ENCODE measurements at regions not wholly inside any gene's neighbourhood (a gene's known extent, or its start where the extent isn't known, plus 50 kb on each side); places are given as distances from the start of the nearest gene placed in this dataset.
"Not testable (repeated sequence)": the region's sequence is repeated elsewhere in the genome, so short reads cannot be mapped to it uniquely, and the experiment has no call there.

- no peak for DNase-seq (ENCODE audit: low spot score)
These were observed 138.0 kb upstream of the DNAH14 start for GRCh38 chr1:224791362-224791941.

GRCh38 chr1:224795591-224795990 lies 133.9 kb upstream of the DNAH14 start:
- DNase-seq (ENCODE audit: low spot score) = no peak

GRCh38 chr1:224799083-224799482 lies 130.4 kb upstream of the DNAH14 start:
- no peak for DNase-seq (ENCODE audit: low spot score)

GRCh38 chr1:224800486-224801119 lies 128.9 kb upstream of the DNAH14 start:
- no peak for DNase-seq (ENCODE audit: low spot score)

- DNase-seq (ENCODE audit: low spot score) = no peak
These were observed 127.5 kb upstream of the DNAH14 start for GRCh38 chr1:224801844-224802490.

GRCh38 chr1:224802617-224803016 lies 126.9 kb upstream of the DNAH14 start:
- no peak for DNase-seq (ENCODE audit: low spot score)

GRCh38 chr1:224804220-224804619 lies 125.3 kb upstream of the DNAH14 start:
- DNase-seq (ENCODE audit: low spot score) = no peak

GRCh38 chr1:224805889-224806288 lies 123.6 kb upstream of the DNAH14 start:
- no peak for DNase-seq (ENCODE audit: low spot score)

- DNase-seq (ENCODE audit: low spot score) = no peak
These were observed 120.3 kb upstream of the DNAH14 start for GRCh38 chr1:224809137-224809536.

GRCh38 chr1:224809613-224810012 lies 119.9 kb upstream of the DNAH14 start:
- DNase-seq (ENCODE audit: low spot score) = no peak

GRCh38 chr1:224811564-224811963 lies 117.9 kb upstream of the DNAH14 start:
- no peak for DNase-seq (ENCODE audit: low spot score)

GRCh38 chr1:224815647-224816046 lies 113.8 kb upstream of the DNAH14 start:
- no peak for DNase-seq (ENCODE audit: low spot score)

GRCh38 chr1:224816062-224816461 lies 113.4 kb upstream of the DNAH14 start:
- no peak for DNase-seq (ENCODE audit: low spot score)

- DNase-seq (ENCODE audit: low spot score) = no peak
These were observed 112.1 kb upstream of the DNAH14 start for GRCh38 chr1:224817382-224817781.

GRCh38 chr1:224819861-224820260 lies 109.6 kb upstream of the DNAH14 start:
- DNase-seq (ENCODE audit: low spot score) = no peak

GRCh38 chr1:224820341-224820740 lies 109.1 kb upstream of the DNAH14 start:
- no peak for DNase-seq (ENCODE audit: low spot score)

- not testable (repeated sequence) for DNase-seq (ENCODE audit: low spot score)
These were observed 107.7 kb upstream of the DNAH14 start for GRCh38 chr1:224821751-224822150.

GRCh38 chr1:224825525-224826000 lies 103.9 kb upstream of the DNAH14 start:
- no peak for DNase-seq (ENCODE audit: low spot score)

- no peak for DNase-seq (ENCODE audit: low spot score)
These were observed 100.8 kb upstream of the DNAH14 start for GRCh38 chr1:224828691-224829090.

GRCh38 chr1:224831501-224831900 lies 98.0 kb upstream of the DNAH14 start:
- no peak for DNase-seq (ENCODE audit: low spot score)

- not testable (repeated sequence) for DNase-seq (ENCODE audit: low spot score)
These were observed 89.7 kb upstream of the DNAH14 start for GRCh38 chr1:224839648-224840300.

- DNase-seq (ENCODE audit: low spot score) = not testable (repeated sequence)
These were observed 87.7 kb upstream of the DNAH14 start for GRCh38 chr1:224841803-224842202.

All from H4 (cell line).